ENCODE measurements at regions not wholly inside any gene's neighbourhood (a gene's known extent, or its start where the extent isn't known, plus 50 kb on each side); places are given as distances from the start of the nearest gene placed in this dataset.

GRCh38 chr2:235240574-235240973, 253.3 kb upstream of the AGAP1 start:
- TF ChIP-seq CTCF (IDR thresholded peaks at IDR 0.05) (no peak), POLR2A (IDR thresholded peaks at IDR 0.05) (no peak)
